ENCODE measurements at regions not wholly inside any gene's neighbourhood (a gene's known extent, or its start where the extent isn't known, plus 50 kb on each side); places are given as distances from the start of the nearest gene placed in this dataset.
"Not testable (repeated sequence)": the region's sequence is repeated elsewhere in the genome, so short reads cannot be mapped to it uniquely, and the experiment has no call there.

- no peaks in the 10 kb centered on the region for H3K4me1 ChIP-seq
- intact Hi-C loops (cut with DNase I; ENCODE audit: low total_unique reads) = no loop called here
- TF ChIP-seq CTCF (IDR thresholded peaks at IDR 0.05) = no peak
- no peak for TF ChIP-seq POLR2A (IDR thresholded peaks at IDR 0.05)
- no peaks in the 10 kb centered on the region for H3K9me3 ChIP-seq
- no peak overlapping the region for H3K27ac ChIP-seq
- no peak for DNase-seq
- H3K27me3 ChIP-seq = no peaks in the 10 kb centered on the region
- H3K4me3 ChIP-seq = no peak overlapping the region
- H3K36me3 ChIP-seq = no peaks in the 10 kb centered on the region
These were observed 776.0 kb upstream of the MANEA start for GRCh38 chr6:94801344-94801743.

- Histone ChIP-seq H3K36me3 (no peaks in the 10 kb centered on the region), H3K4me3 (no peak overlapping the region), H3K4me1 (no peaks in the 10 kb centered on the region), H3K9me3 (no peaks in the 10 kb centered on the region), H3K27me3 (no peaks in the 10 kb centered on the region), H3K27ac (no peak overlapping the region)
- intact Hi-C loops (cut with DNase I; ENCODE audit: low total_unique reads) = no loop called here
- DNase-seq = no peak
- no peak for TF ChIP-seq POLR2A (IDR thresholded peaks at IDR 0.05)
- no peak for TF ChIP-seq CTCF (IDR thresholded peaks at IDR 0.05)
These were observed 791.8 kb upstream of the MANEA start for GRCh38 chr6:94785514-94785913.

GRCh38 chr6:94785081-94785480 is 792.3 kb upstream of the MANEA start:
- H3K4me1 ChIP-seq; H3K27ac ChIP-seq; H3K27me3 ChIP-seq; DNase-seq; H3K4me3 ChIP-seq; H3K9me3 ChIP-seq; intact Hi-C loops (cut with DNase I; ENCODE audit: low total_unique reads); H3K36me3 ChIP-seq: not testable (repeated sequence)

- DNase-seq = no peak
- H3K27me3 ChIP-seq = no peaks in the 10 kb centered on the region
- no peaks in the 10 kb centered on the region for H3K4me1 ChIP-seq
- intact Hi-C loops (cut with DNase I; ENCODE audit: low total_unique reads) = no loop called here
- H3K9me3 ChIP-seq = no peaks in the 10 kb centered on the region
- TF ChIP-seq POLR2A (IDR thresholded peaks at IDR 0.05) (no peak), CTCF (IDR thresholded peaks at IDR 0.05) (no peak)
- H3K36me3 ChIP-seq = no peaks in the 10 kb centered on the region
- H3K4me3 ChIP-seq = no peak overlapping the region
- no peak overlapping the region for H3K27ac ChIP-seq
These were observed 808.1 kb upstream of the MANEA start for GRCh38 chr6:94769197-94769596.

- Histone ChIP-seq H3K27me3 (no peaks in the 10 kb centered on the region), H3K4me1 (no peaks in the 10 kb centered on the region), H3K9me3 (no peaks in the 10 kb centered on the region), H3K4me3 (no peak overlapping the region), H3K27ac (no peak overlapping the region), H3K36me3 (no peaks in the 10 kb centered on the region)
- no peak for TF ChIP-seq CTCF (IDR thresholded peaks at IDR 0.05)
- TF ChIP-seq POLR2A (IDR thresholded peaks at IDR 0.05) = no peak
- DNase-seq = no peak
- intact Hi-C loops (cut with DNase I; ENCODE audit: low total_unique reads) = no loop called here
These were observed 825.5 kb upstream of the MANEA start for GRCh38 chr6:94751641-94752329.

GRCh38 chr6:94736236-94736635 is 841.1 kb upstream of the MANEA start:
- no peak for TF ChIP-seq POLR2A (IDR thresholded peaks at IDR 0.05)
- TF ChIP-seq CTCF (IDR thresholded peaks at IDR 0.05) = no peak
- H3K9me3 ChIP-seq = no peaks in the 10 kb centered on the region
- no peak overlapping the region for H3K4me3 ChIP-seq
- H3K27ac ChIP-seq = no peak overlapping the region
- no peak for DNase-seq
- H3K4me1 ChIP-seq = no peaks in the 10 kb centered on the region
- intact Hi-C loops (cut with DNase I; ENCODE audit: low total_unique reads) = no loop called here
- H3K36me3 ChIP-seq = no peaks in the 10 kb centered on the region
- H3K27me3 ChIP-seq = no peaks in the 10 kb centered on the region
